GM12872 (cell line): ENCODE measurements at regions not wholly inside any gene's neighbourhood (a gene's known extent, or its start where the extent isn't known, plus 50 kb on each side); places are given as distances from the start of the nearest gene placed in this dataset.

ENCODE experiments used
- CTCF ChIP-seq: IDR thresholded peaks from 3 replicates; pipeline ENCODE4 v1.5.1; 2011; ENCODE audit warnings: low read depth, mild to moderate bottlenecking, low read length, moderate library complexity; ENCODE audit not compliant: insufficient read depth

DNA sequence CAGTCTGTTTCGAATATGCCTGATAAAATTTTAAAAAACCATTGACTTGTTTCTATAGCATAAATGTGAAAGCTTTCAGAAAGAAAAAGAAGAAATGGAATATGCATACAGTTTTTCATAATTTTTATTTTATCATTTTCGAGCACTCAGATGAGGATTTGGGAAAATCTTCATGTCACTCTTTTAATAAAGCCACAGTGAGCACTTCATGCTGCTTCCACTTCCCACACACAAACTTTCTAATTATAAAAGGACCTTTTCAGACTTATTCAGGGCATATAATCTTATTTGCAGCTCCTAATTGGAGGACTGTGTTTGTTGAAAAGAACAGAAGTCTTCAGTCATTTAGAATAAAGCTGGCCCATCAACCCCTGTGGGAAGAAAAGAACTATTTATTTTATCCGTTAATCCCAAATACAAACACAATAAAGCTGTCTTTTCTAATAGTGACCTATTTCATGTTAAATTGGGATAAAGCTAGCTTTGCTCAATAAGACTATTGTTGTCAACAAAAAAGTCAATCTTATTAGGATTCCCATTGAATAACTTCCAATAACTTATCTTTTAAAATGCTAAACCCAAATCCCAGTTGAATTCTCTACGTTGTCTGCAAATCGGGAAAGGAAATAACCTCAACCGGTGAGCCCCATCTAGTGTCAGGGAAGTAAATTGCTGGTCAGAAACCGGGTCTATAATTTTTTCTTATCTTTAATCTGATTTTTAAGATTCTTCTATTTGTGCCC lies 211.5 kb downstream of the PDGFRA start:
- TF ChIP-seq CTCF: peak; percentile 43; the same call in 2 of the 3 replicates

GRCh38 chr4:54445866-54446265 lies 211.9 kb upstream of the KIT start:
- TF ChIP-seq CTCF: no peak

- TF ChIP-seq CTCF: no peak
Observed at GRCh38 chr4:54446581-54446980, 211.2 kb upstream of the KIT start.

DNA sequence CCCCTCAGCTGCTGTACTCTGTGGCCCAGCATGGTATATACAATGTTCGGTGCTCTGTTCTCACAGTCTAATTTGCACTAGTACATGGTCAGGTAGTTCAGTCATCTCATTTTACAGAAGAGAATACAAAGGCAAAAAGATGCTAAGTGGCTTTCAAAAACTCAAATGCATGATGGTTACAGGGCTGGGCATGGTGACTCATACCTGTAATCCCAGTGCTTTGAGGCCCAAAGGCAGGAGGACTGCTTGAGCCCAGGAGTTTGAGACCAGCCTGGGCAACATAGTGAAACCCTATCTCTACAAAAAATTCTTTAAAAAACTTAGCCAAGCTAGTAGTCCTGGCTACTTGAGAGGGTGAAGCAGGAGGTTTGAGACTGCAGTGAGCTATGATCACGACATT lies 210.5 kb upstream of the KIT start:
- TF ChIP-seq CTCF: no peak

- TF ChIP-seq CTCF: no peak
Observed at GRCh38 chr4:54449999-54450398, 207.8 kb upstream of the KIT start.

DNA sequence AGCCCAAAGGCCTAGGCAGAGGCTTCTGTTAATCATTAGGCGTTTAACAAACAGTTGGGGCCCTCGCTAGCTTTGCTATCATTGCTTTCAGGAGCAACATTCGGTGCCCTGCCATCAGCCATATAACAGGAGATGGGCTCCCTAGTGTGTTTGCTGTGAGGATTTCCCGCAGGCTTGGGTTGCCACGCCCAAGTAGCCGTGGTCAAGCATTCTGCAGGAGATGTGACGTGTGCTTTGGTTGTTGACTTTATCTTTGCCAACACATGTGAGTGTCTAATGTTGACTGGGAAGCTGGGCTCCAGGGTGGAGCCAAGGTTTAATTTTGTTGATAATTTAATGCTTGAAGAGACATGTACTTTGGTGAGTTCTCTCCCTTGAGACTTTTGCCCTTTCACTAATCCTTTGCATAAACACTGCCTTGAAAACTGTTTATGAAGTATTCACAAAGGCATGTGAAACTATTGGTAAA lies 184.6 kb upstream of the KIT start:
- TF ChIP-seq CTCF: no peak

DNA sequence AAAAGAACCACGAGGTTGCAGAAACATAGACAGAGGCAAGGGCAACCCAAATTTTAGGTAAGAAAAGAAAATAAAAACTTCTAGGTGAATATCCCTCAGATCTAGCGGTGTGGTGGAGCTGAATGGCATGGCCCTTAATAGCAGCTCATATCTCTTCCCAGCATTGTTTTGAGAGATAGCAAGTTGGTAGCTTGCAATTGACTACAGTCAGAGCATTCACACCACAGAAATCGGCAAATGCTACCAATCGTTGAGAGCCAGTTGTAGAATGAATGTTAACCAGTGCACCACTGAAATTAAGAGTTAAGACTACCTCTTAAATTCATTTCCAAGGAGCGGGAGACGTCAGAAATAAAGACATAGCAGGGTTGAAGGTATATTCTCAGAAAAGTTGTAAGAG lies 184.0 kb upstream of the KIT start:
- no peak for TF ChIP-seq CTCF
